HG02938 (cell line): ENCODE measurements at regions not wholly inside any gene's neighbourhood (a gene's known extent, or its start where the extent isn't known, plus 50 kb on each side); places are given as distances from the start of the nearest gene placed in this dataset.
"Not testable (repeated sequence)": the region's sequence is repeated elsewhere in the genome, so short reads cannot be mapped to it uniquely, and the experiment has no call there.

Experiments
- ATAC-seq: cut with Tn5 transposase; IDR thresholded peaks from one replicate; pipeline ENCODE4 v1.9.1; 2021; ENCODE audit warnings: mild to moderate bottlenecking, moderate library complexity; ENCODE audit not compliant: unreplicated experiment

- not testable (repeated sequence) for ATAC-seq
Observed at GRCh38 chr1:78203410-78203982, 157.7 kb downstream of the GIPC2 start.

GRCh38 chr1:78210175-78210574 lies 164.4 kb downstream of the GIPC2 start:
- no peak for ATAC-seq

- no peak for ATAC-seq
Observed at GRCh38 chr1:78211483-78212092, 165.8 kb downstream of the GIPC2 start.

- ATAC-seq: no peak
Observed at GRCh38 chr1:78214334-78214733, 168.6 kb downstream of the GIPC2 start.

GRCh38 chr1:78222225-78222959 lies 176.6 kb downstream of the GIPC2 start:
- ATAC-seq: no peak

- ATAC-seq: no peak
Observed at GRCh38 chr1:78222960-78223358, 177.2 kb downstream of the GIPC2 start.

GRCh38 chr1:78223417-78224215 lies 177.8 kb downstream of the GIPC2 start:
- no peak for ATAC-seq

GRCh38 chr1:78224246-78224785 lies 178.6 kb downstream of the GIPC2 start:
- ATAC-seq: no peak

GRCh38 chr1:78224861-78225552 lies 179.2 kb downstream of the GIPC2 start:
- ATAC-seq: no peak

GRCh38 chr1:78226784-78227183 lies 181.0 kb downstream of the GIPC2 start:
- no peak for ATAC-seq

- ATAC-seq: no peak
Observed at GRCh38 chr1:78227705-78228635, 182.2 kb downstream of the GIPC2 start.

- no peak for ATAC-seq
Observed at GRCh38 chr1:78229344-78229743, 183.6 kb downstream of the GIPC2 start.

- no peak for ATAC-seq
Observed at GRCh38 chr1:78231477-78231876, 185.7 kb downstream of the GIPC2 start.

- no peak for ATAC-seq
Observed at GRCh38 chr1:78231894-78232293, 186.1 kb downstream of the GIPC2 start.

GRCh38 chr1:78232630-78233029 lies 186.9 kb downstream of the GIPC2 start:
- no peak for ATAC-seq

- ATAC-seq: no peak
Observed at GRCh38 chr1:78234496-78234895, 188.7 kb downstream of the GIPC2 start.

- no peak for ATAC-seq
Observed at GRCh38 chr1:78236716-78237115, 190.9 kb downstream of the GIPC2 start.

GRCh38 chr1:78237364-78237916 lies 191.7 kb downstream of the GIPC2 start:
- no peak for ATAC-seq

GRCh38 chr1:78240191-78240590 lies 194.4 kb downstream of the GIPC2 start:
- no peak for ATAC-seq
